ENCODE measurements at regions not wholly inside any gene's neighbourhood (a gene's known extent, or its start where the extent isn't known, plus 50 kb on each side); places are given as distances from the start of the nearest gene placed in this dataset.
"Not testable (repeated sequence)": the region's sequence is repeated elsewhere in the genome, so short reads cannot be mapped to it uniquely, and the experiment has no call there.

- DNase-seq (ENCODE audit: low spot score), result no peak
These were observed 161.1 kb upstream of the OLIG3 start for GRCh38 chr6:137655291-137655690.

GRCh38 chr6:137656735-137657134, 162.5 kb upstream of the OLIG3 start:
- no peak for DNase-seq (ENCODE audit: low spot score)

- peak; percentile 83 for DNase-seq (ENCODE audit: low spot score)
These were observed 163.2 kb upstream of the OLIG3 start for GRCh38 chr6:137657351-137657911.

GRCh38 chr6:137658287-137658686, 164.1 kb upstream of the OLIG3 start:
- no peak for DNase-seq (ENCODE audit: low spot score)

- no peak for DNase-seq (ENCODE audit: low spot score)
These were observed 165.7 kb upstream of the OLIG3 start for GRCh38 chr6:137659871-137660270.

GRCh38 chr6:137660296-137660731, 166.1 kb upstream of the OLIG3 start:
- DNase-seq (ENCODE audit: low spot score), result no peak

GRCh38 chr6:137661601-137662000, 167.4 kb upstream of the OLIG3 start:
- DNase-seq (ENCODE audit: low spot score), result peak; percentile 25

GRCh38 chr6:137664183-137664582, 170.0 kb upstream of the OLIG3 start:
- DNase-seq (ENCODE audit: low spot score), result no peak

GRCh38 chr6:137665342-137665934, 171.2 kb upstream of the OLIG3 start:
- DNase-seq (ENCODE audit: low spot score), result no peak

GRCh38 chr6:137666202-137666774, 172.1 kb upstream of the OLIG3 start:
- DNase-seq (ENCODE audit: low spot score), result no peak

GRCh38 chr6:137673603-137674002, 179.4 kb upstream of the OLIG3 start:
- no peak for DNase-seq (ENCODE audit: low spot score)

- DNase-seq (ENCODE audit: low spot score), result peak; percentile 38
These were observed 182.7 kb upstream of the OLIG3 start for GRCh38 chr6:137676888-137677287.

GRCh38 chr6:137677709-137678108, 183.5 kb upstream of the OLIG3 start:
- no peak for DNase-seq (ENCODE audit: low spot score)

- peak; percentile 67 for DNase-seq (ENCODE audit: low spot score)
These were observed 184.3 kb upstream of the OLIG3 start for GRCh38 chr6:137678451-137678850.

GRCh38 chr6:137680705-137681346, 186.2 kb upstream of the TNFAIP3 start:
- peak; percentile 80 for DNase-seq (ENCODE audit: low spot score)

GRCh38 chr6:137681445-137682009, 185.5 kb upstream of the TNFAIP3 start:
- no peak for DNase-seq (ENCODE audit: low spot score)

GRCh38 chr6:137682658-137683057, 184.4 kb upstream of the TNFAIP3 start:
- not testable (repeated sequence) for DNase-seq (ENCODE audit: low spot score)

GRCh38 chr6:137683916-137684315, 183.1 kb upstream of the TNFAIP3 start:
- no peak for DNase-seq (ENCODE audit: low spot score)

- no peak for DNase-seq (ENCODE audit: low spot score)
These were observed 181.2 kb upstream of the TNFAIP3 start for GRCh38 chr6:137685798-137686375.

- no peak for DNase-seq (ENCODE audit: low spot score)
These were observed 179.2 kb upstream of the TNFAIP3 start for GRCh38 chr6:137687818-137688217.

- peak; percentile 16 for DNase-seq (ENCODE audit: low spot score)
These were observed 178.7 kb upstream of the TNFAIP3 start for GRCh38 chr6:137688230-137688971.

- DNase-seq (ENCODE audit: low spot score), result no peak
These were observed 177.7 kb upstream of the TNFAIP3 start for GRCh38 chr6:137689377-137689776.

Data from activated CD4-positive, alpha-beta T cell treated with anti-CD3 and anti-CD28 coated beads, Interleukin-2, Interleukin-4, amounts not matched to agents 100 ng/mL and 50 ng/mL, durations not matched to agents 16 hours and 8 hours (primary cell).